NCI-H446 treated with DMSO at 0.1 percent for 48 hours (cell line): ENCODE measurements at regions not wholly inside any gene's neighbourhood (a gene's known extent, or its start where the extent isn't known, plus 50 kb on each side); places are given as distances from the start of the nearest gene placed in this dataset.

Experiments
- DNase-seq: peaks from one replicate; lab custom pipeline; 2025; lab: John Stamatoyannopoulos, UW

- peak; percentile 29 for DNase-seq
Measured at GRCh38 chr9:17894501-17895160, 315.8 kb downstream of the SH3GL2 start.

- no peak for DNase-seq
Measured at GRCh38 chr9:17900606-17901005, 321.7 kb downstream of the SH3GL2 start.

GRCh38 chr9:17905366-17905765, 326.5 kb downstream of the SH3GL2 start:
- DNase-seq: no peak

- DNase-seq: no peak
Measured at GRCh38 chr9:17905781-17906175, 326.9 kb downstream of the SH3GL2 start.

- no peak for DNase-seq
Measured at GRCh38 chr9:17906176-17906840, 327.4 kb downstream of the SH3GL2 start.

GRCh38 chr9:17906841-17907778, 328.2 kb downstream of the SH3GL2 start:
- DNase-seq: no peak

- no peak for DNase-seq
Measured at GRCh38 chr9:17907779-17908508, 329.1 kb downstream of the SH3GL2 start.

- DNase-seq: no peak
Measured at GRCh38 chr9:17926246-17926645, 347.4 kb downstream of the SH3GL2 start.

- DNase-seq: no peak
Measured at GRCh38 chr9:17927616-17928015, 348.8 kb downstream of the SH3GL2 start.

GRCh38 chr9:17928228-17928627, 349.4 kb downstream of the SH3GL2 start:
- no peak for DNase-seq

- no peak for DNase-seq
Measured at GRCh38 chr9:17928768-17929167, 349.9 kb downstream of the SH3GL2 start.

GRCh38 chr9:17929506-17929905, 350.6 kb downstream of the SH3GL2 start:
- no peak for DNase-seq

- DNase-seq: no peak
Measured at GRCh38 chr9:17930071-17930470, 351.2 kb downstream of the SH3GL2 start.

GRCh38 chr9:17936365-17936764, 357.5 kb downstream of the SH3GL2 start:
- DNase-seq: no peak

- no peak for DNase-seq
Measured at GRCh38 chr9:17938035-17938655, 359.3 kb downstream of the SH3GL2 start.

- no peak for DNase-seq
Measured at GRCh38 chr9:17942498-17942897, 363.6 kb downstream of the SH3GL2 start.

- no peak for DNase-seq
Measured at GRCh38 chr9:17955409-17955808, 376.5 kb downstream of the SH3GL2 start.

- DNase-seq: no peak
Measured at GRCh38 chr9:17958363-17958762, 379.5 kb downstream of the SH3GL2 start.

GRCh38 chr9:17962747-17963146, 383.9 kb downstream of the SH3GL2 start:
- no peak for DNase-seq

- no peak for DNase-seq
Measured at GRCh38 chr9:17963498-17963897, 384.6 kb downstream of the SH3GL2 start.

- no peak for DNase-seq
Measured at GRCh38 chr9:17967731-17968130, 388.9 kb downstream of the SH3GL2 start.

- DNase-seq: no peak
Measured at GRCh38 chr9:17969232-17969631, 390.4 kb downstream of the SH3GL2 start.
